Activated CD8-positive, alpha-beta T cell treated with anti-CD3 and anti-CD28 coated beads, Interleukin-2, amount 10 ng/mL, durations not matched to agents 7 days and 5 days (primary cell): ENCODE measurements at regions not wholly inside any gene's neighbourhood (a gene's known extent, or its start where the extent isn't known, plus 50 kb on each side); places are given as distances from the start of the nearest gene placed in this dataset.
"Not testable (repeated sequence)": the region's sequence is repeated elsewhere in the genome, so short reads cannot be mapped to it uniquely, and the experiment has no call there.

Experiments used
- ATAC-seq: fragments of 150-1000 bp; cut with Tn5 transposase; one replicate; pipeline ENCODE4 v1.10.0; 2021; ENCODE audit warnings: moderate library complexity
- CTCF ChIA-PET: fragments of 350-600 bp; sonication (Branson Sonifier 250); formaldehyde crosslinking; loops from one replicate; lab custom pipeline; 2021; ENCODE audit warnings: antibody characterized with exemption; lab: Charles Lee
- POLR2A ChIA-PET: fragments of 350-600 bp; sonication (Branson Sonifier 250); formaldehyde crosslinking; loops from one replicate; lab custom pipeline; 2021; ENCODE audit warnings: antibody characterized with exemption; lab: Charles Lee
- DNase-seq: peaks from one replicate; pipeline ENCODE4 v3.0.0-alpha.2; 2020
- H3K27ac Mint-ChIP-seq: one replicate; pipeline ENCODE4 v1.8.0; 2021; ENCODE audit warnings: mild to moderate bottlenecking, mixed read lengths
- H3K27me3 Mint-ChIP-seq: one replicate; pipeline ENCODE4 v1.8.0; 2021; ENCODE audit warnings: low read depth, mixed read lengths
- H3K36me3 Mint-ChIP-seq: one replicate; pipeline ENCODE4 v1.8.0; 2021; ENCODE audit warnings: low read depth, mixed read lengths
- H3K4me1 Mint-ChIP-seq: one replicate; pipeline ENCODE4 v1.8.0; 2021; ENCODE audit warnings: low read depth, mixed read lengths
- H3K4me3 Mint-ChIP-seq: one replicate; pipeline ENCODE4 v1.8.0; 2021; ENCODE audit warnings: mild to moderate bottlenecking, mixed read lengths
- H3K9me3 Mint-ChIP-seq: one replicate; pipeline ENCODE4 v1.8.0; 2022; ENCODE audit warnings: mixed read lengths; ENCODE audit not compliant: insufficient read depth

GRCh38 chr1:161432091-161432490 is 64.4 kb upstream of the CFAP126 start:
- CTCF ChIA-PET, result no interaction called here
- Mint-ChIP-seq H3K27ac (no peak overlapping the region), H3K4me3 (no peak overlapping the region), H3K27me3 (peaks cover 40% of the 10 kb centered on the region), H3K36me3 (no peaks in the 10 kb centered on the region), H3K9me3 (no peaks in the 10 kb centered on the region), H3K4me1 (peaks cover 8% of the 10 kb centered on the region)
- POLR2A ChIA-PET, result no interaction called here
- DNase-seq (no peak), ATAC-seq (no peak)

DNA sequence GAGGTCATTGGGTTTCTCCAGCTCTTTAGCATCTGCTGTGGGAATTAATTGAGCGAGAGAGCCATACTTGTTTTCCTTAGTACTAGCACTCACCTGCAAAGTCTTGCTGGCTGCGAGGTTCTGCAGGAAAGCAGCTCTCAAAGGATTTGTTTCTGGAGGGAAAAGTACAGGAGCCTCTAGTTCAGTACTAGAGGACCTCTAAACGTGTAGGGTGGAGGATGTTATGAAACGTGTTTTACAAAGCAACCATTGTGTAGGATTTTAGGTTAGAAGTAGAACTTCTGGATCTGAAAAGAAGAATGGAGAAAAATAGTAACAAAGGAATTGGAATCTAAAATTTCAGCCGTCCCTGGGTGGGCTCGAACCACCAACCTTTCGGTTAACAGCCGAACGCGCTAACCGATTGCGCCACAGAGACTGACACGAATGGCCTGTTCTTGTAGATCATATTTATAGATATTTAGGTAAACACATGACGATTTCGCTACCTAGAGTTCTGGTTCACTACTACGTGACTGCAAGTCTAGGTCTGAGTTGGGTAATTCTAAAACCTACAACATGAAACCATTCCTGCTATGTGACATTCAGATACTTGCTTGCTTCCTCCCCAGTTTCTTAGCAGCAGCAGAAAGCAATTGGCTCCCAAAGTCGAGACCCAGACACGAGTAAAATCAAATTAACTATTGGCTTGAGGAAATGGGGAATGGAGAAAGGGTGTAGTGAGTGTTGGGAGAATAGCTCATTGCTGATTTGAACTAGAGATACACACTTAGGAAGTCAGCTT is 60.2 kb upstream of the CFAP126 start:
- Mint-ChIP-seq H3K4me3 (peak overlapping the region; percentile 18), H3K9me3 (no peaks in the 10 kb centered on the region), H3K27me3 (peaks cover 35% of the 10 kb centered on the region), H3K36me3 (no peaks in the 10 kb centered on the region), H3K27ac (no peak overlapping the region), H3K4me1 (peaks cover 8% of the 10 kb centered on the region)
- ATAC-seq (no peak), DNase-seq (peak; percentile 39)
- POLR2A ChIA-PET, result no interaction called here
- CTCF ChIA-PET, result interaction anchor here (0.9 to 3.9 kb wide), 2 partner anchors 12 to 46 kb away, joined by 3 to 17 read pairs; no protein-coding TSS in a partner anchor

DNA sequence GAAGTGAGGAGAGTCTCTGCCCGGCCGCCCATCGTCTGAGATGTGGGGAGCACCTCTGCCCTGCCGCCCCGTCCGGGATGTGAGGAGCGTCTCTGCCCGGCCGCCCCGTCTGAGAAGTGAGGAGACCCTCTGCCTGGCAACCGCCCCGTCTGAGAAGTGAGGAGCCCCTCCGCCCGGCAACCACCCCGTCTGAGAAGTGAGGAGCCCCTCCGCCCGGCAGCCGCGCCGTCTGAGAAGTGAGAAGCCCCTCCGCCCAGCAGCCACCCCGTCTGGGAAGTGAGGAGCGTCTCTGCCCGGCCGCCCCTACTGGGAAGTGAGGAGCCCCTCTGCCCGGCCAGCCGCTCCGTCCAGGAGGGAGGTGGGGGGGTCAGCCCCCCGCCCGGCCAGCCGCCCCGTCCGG is 55.2 kb upstream of the CFAP126 start:
- DNase-seq, ATAC-seq, H3K27ac Mint-ChIP-seq, H3K4me3 Mint-ChIP-seq, H3K9me3 Mint-ChIP-seq, H3K36me3 Mint-ChIP-seq, POLR2A ChIA-PET, CTCF ChIA-PET: not testable (repeated sequence)
- Mint-ChIP-seq H3K4me1 (peaks cover 12% of the 10 kb centered on the region), H3K27me3 (peaks cover 10% of the 10 kb centered on the region)

GRCh38 chr1:161421456-161421855 is 53.8 kb upstream of the CFAP126 start:
- ATAC-seq, result no peak
- Mint-ChIP-seq H3K4me1 (peaks cover 7% of the 10 kb centered on the region), H3K36me3 (no peaks in the 10 kb centered on the region), H3K27ac (no peak overlapping the region), H3K9me3 (no peaks in the 10 kb centered on the region), H3K27me3 (no peaks in the 10 kb centered on the region), H3K4me3 (no peak overlapping the region)
- CTCF ChIA-PET, result interaction anchor here (1.0 kb wide), 1 partner anchor 21 kb away, joined by 3 read pairs; no protein-coding TSS in a partner anchor
- DNase-seq, result no peak
- POLR2A ChIA-PET, result no interaction called here

DNA sequence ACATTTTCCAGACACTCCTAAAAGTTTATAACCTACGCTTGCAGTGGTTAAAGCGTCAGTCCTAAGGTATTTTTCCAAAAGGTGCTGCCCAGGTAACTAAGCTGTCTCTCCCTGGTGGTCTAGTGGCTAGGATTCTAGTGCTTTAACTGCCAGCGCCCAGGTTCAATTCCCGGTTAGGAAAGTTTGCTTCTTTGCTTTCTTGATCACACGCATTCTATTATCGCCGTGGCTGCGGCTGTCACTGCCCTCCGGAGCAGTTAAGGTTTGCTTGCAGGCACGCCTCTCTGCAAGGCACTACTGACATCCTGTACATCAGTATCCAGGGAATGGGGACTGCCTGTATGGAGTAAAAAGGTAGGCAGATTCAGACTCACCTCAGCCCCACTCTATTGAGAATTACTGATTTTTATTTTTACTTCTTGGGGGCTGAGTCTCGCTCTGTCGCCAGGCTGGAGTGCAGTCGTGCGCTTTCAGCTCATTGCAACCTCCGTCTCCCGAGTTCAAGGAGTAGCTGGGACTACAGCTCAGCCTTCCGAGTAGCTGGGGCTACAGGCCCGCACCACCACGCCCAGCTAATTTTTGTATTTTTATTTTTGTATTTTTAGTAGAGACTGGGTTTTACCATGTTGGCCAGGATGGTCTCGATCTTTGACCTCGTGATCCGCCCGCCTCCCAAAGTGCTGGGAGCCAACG is 53.2 kb upstream of the CFAP126 start:
- no peak for DNase-seq
- no peaks in the 10 kb centered on the region for H3K27me3 Mint-ChIP-seq
- POLR2A ChIA-PET, result no interaction called here
- H3K4me3 Mint-ChIP-seq, result no peak overlapping the region
- H3K4me1 Mint-ChIP-seq, result peaks cover 7% of the 10 kb centered on the region
- H3K36me3 Mint-ChIP-seq, result no peaks in the 10 kb centered on the region
- no peak for ATAC-seq
- no peak overlapping the region for H3K27ac Mint-ChIP-seq
- no peaks in the 10 kb centered on the region for H3K9me3 Mint-ChIP-seq
- CTCF ChIA-PET, result interaction anchor here (1.0 to 1.5 kb wide), 2 partner anchors 14 to 21 kb away, joined by 3 read pairs; no protein-coding TSS in a partner anchor

GRCh38 chr1:161417536-161417935 is 49.9 kb upstream of the CFAP126 start:
- CTCF ChIA-PET, result interaction anchor here (0.6 kb wide), 1 partner anchor 86 kb away, joined by 3 read pairs; no protein-coding TSS in a partner anchor
- H3K27me3 Mint-ChIP-seq, POLR2A ChIA-PET, H3K36me3 Mint-ChIP-seq, DNase-seq, H3K9me3 Mint-ChIP-seq, H3K4me3 Mint-ChIP-seq, H3K27ac Mint-ChIP-seq, H3K4me1 Mint-ChIP-seq, ATAC-seq: not testable (repeated sequence)
